SK-N-SH treated with all-trans-retinoic acid at 6 μM for 48 hours (cell line): ENCODE measurements at regions not wholly inside any gene's neighbourhood (a gene's known extent, or its start where the extent isn't known, plus 50 kb on each side); places are given as distances from the start of the nearest gene placed in this dataset.

Experiments
- ATAC-seq: fragments of 200-7000 bp; cut with Tn5 transposase; 3 replicates; pipeline ENCODE4 v1.9.1; 2020; ENCODE audit warnings: mild to moderate bottlenecking, moderate library complexity
- ARNTL ChIP-seq: fragments of 450-650 bp; formaldehyde crosslinking; IDR thresholded peaks from 2 replicates; pipeline ENCODE4 v1.5.0; 2020; ENCODE audit warnings: low read depth, mild to moderate bottlenecking, moderate library complexity, borderline replicate concordance
- BACH2 ChIP-seq: fragments of 250-450 bp; sonication (Bioruptor Pico); IDR thresholded peaks from 2 replicates; pipeline ENCODE4 v1.9.0; 2021; ENCODE audit warnings: mild to moderate bottlenecking, borderline replicate concordance
- CREB5 ChIP-seq: fragments of 250-450 bp; sonication (Bioruptor Pico); IDR thresholded peaks from 2 replicates; pipeline ENCODE4 v1.5.1; 2020; ENCODE audit warnings: low read depth, mild to moderate bottlenecking, moderate library complexity
- CSDC2 ChIP-seq: fragments of 250-450 bp; sonication (Bioruptor Pico); IDR thresholded peaks from 2 replicates; pipeline ENCODE4 v1.5.0; 2020; ENCODE audit warnings: mild to moderate bottlenecking, moderate library complexity
- CSRNP3 ChIP-seq: fragments of 250-450 bp; sonication (Bioruptor Pico); IDR thresholded peaks from 2 replicates; pipeline ENCODE4 v1.5.1; 2021; ENCODE audit warnings: mild to moderate bottlenecking, moderate library complexity
- ESRRG ChIP-seq: fragments of 250-450 bp; sonication (Bioruptor Pico); IDR thresholded peaks from 2 replicates; pipeline ENCODE4 v1.6.1; 2021; ENCODE audit warnings: mild to moderate bottlenecking
- ISL1 ChIP-seq: fragments of 250-450 bp; sonication (Bioruptor Pico); IDR thresholded peaks from 2 replicates; pipeline ENCODE4 v2.1.2; 2022; ENCODE audit warnings: mild to moderate bottlenecking, moderate library complexity
- OSR1 ChIP-seq: fragments of 250-450 bp; sonication (Bioruptor Pico); IDR thresholded peaks from 2 replicates; pipeline ENCODE4 v1.8.0; 2022; ENCODE audit warnings: moderate library complexity, mild to moderate bottlenecking, inconsistent platforms
- PATZ1 ChIP-seq: fragments of 250-450 bp; sonication (Bioruptor Pico); IDR thresholded peaks from 2 replicates; pipeline ENCODE4 v1.8.0; 2020; ENCODE audit warnings: mild to moderate bottlenecking, moderate library complexity, borderline replicate concordance
- POU6F1 ChIP-seq: fragments of 250-450 bp; sonication (Bioruptor Pico); IDR thresholded peaks from 2 replicates; pipeline ENCODE4 v1.8.0; 2021; ENCODE audit warnings: low read depth, mild to moderate bottlenecking, moderate library complexity, borderline replicate concordance
- PPARA ChIP-seq: fragments of 250-450 bp; sonication (Bioruptor Pico); IDR thresholded peaks from 2 replicates; pipeline ENCODE4 v1.5.0; 2020; ENCODE audit warnings: mild to moderate bottlenecking, borderline replicate concordance
- RARB ChIP-seq: fragments of 250-450 bp; sonication (Bioruptor Pico); IDR thresholded peaks from 2 replicates; pipeline ENCODE4 v1.8.0; 2021; ENCODE audit warnings: mild to moderate bottlenecking, moderate library complexity
- SNAI2 ChIP-seq: fragments of 250-450 bp; sonication (Bioruptor Pico); IDR thresholded peaks from 2 replicates; pipeline ENCODE4 v1.5.0; 2020; ENCODE audit warnings: mild to moderate bottlenecking, moderate library complexity
- TCF4 ChIP-seq: fragments of 250-450 bp; sonication (Bioruptor Pico); IDR thresholded peaks from 2 replicates; pipeline ENCODE4 v1.8.0; 2021; ENCODE audit warnings: mild to moderate bottlenecking, moderate library complexity, borderline replicate concordance
- TOX ChIP-seq: fragments of 250-450 bp; sonication (Bioruptor Pico); IDR thresholded peaks from 2 replicates; pipeline ENCODE4 v1.8.0; 2021; ENCODE audit warnings: mild to moderate bottlenecking, moderate library complexity, borderline replicate concordance
- TSHZ2 ChIP-seq: fragments of 250-450 bp; sonication (Bioruptor Pico); IDR thresholded peaks from 2 replicates; pipeline ENCODE4 v1.5.0; 2020; ENCODE audit warnings: mild to moderate bottlenecking, moderate library complexity
- ZC3H10 ChIP-seq: fragments of 250-450 bp; sonication (Bioruptor Pico); IDR thresholded peaks from 2 replicates; pipeline ENCODE4 v1.5.1; 2021; ENCODE audit warnings: mild to moderate bottlenecking, moderate library complexity
- ZFP3 ChIP-seq: fragments of 250-450 bp; sonication (Bioruptor Pico); IDR thresholded peaks from 2 replicates; pipeline ENCODE4 v1.5.0; 2020; ENCODE audit warnings: mild to moderate bottlenecking, moderate library complexity
- ZFP30 ChIP-seq: fragments of 450-650 bp; formaldehyde crosslinking; IDR thresholded peaks from 2 replicates; pipeline ENCODE4 v1.5.0; 2022; ENCODE audit warnings: mild to moderate bottlenecking, moderate library complexity
- ZNF565 ChIP-seq: fragments of 450-650 bp; formaldehyde crosslinking; conservative IDR thresholded peaks from 2 replicates; pipeline ENCODE4 v1.5.0; 2020; ENCODE audit warnings: low read depth, mild to moderate bottlenecking, moderate library complexity
- ZNF70 ChIP-seq: fragments of 450-650 bp; formaldehyde crosslinking; IDR thresholded peaks from 2 replicates; pipeline ENCODE4 v1.5.0; 2020; ENCODE audit warnings: mild to moderate bottlenecking, moderate library complexity
- ZNF8 ChIP-seq: fragments of 450-650 bp; formaldehyde crosslinking; IDR thresholded peaks from 2 replicates; pipeline ENCODE4 v1.5.0; 2020; ENCODE audit warnings: mild to moderate bottlenecking, moderate library complexity

GRCh38 chr3:124483915-124484470 lies 246.3 kb upstream of the UMPS start (continued):
- no peak for TF ChIP-seq BACH2
- no peak for TF ChIP-seq SNAI2 (CRISPR knock-in tag)
- no peak for TF ChIP-seq TCF4 (CRISPR knock-in tag)

- TF ChIP-seq TCF4 (CRISPR knock-in tag) = no peak
- TF ChIP-seq BACH2 = no peak
- no peak for TF ChIP-seq CSDC2 (CRISPR knock-in tag)
- TF ChIP-seq ZNF565 (CRISPR knock-in tag) = no peak
- TF ChIP-seq ZNF70 (CRISPR knock-in tag) = no peak
- no peak for TF ChIP-seq PATZ1
- no peak for TF ChIP-seq CREB5 (CRISPR knock-in tag)
- no peak for TF ChIP-seq PPARA (CRISPR knock-in tag)
- no peak for TF ChIP-seq ESRRG (CRISPR knock-in tag)
- TF ChIP-seq ZFP3 (CRISPR knock-in tag) = no peak
- no peak for TF ChIP-seq ARNTL
- TF ChIP-seq TSHZ2 = no peak
- TF ChIP-seq ZC3H10 = no peak
- no peak for TF ChIP-seq OSR1 (CRISPR knock-in tag)
- no peak for TF ChIP-seq ZNF8 (CRISPR knock-in tag)
- TF ChIP-seq ZFP30 (CRISPR knock-in tag) = no peak
- no peak for TF ChIP-seq SNAI2 (CRISPR knock-in tag)
- no peak for TF ChIP-seq POU6F1 (CRISPR knock-in tag)
- TF ChIP-seq TOX (CRISPR knock-in tag) = no peak
- TF ChIP-seq ISL1 (CRISPR knock-in tag) = no peak
- peak; percentile 37; the same call in 1 of the 3 replicates for ATAC-seq
Observed at GRCh38 chr3:124486324-124486723, 243.9 kb upstream of the UMPS start.

- no peak for ATAC-seq
- TF ChIP-seq BACH2 = no peak
- TF ChIP-seq TOX (CRISPR knock-in tag) = no peak
- TF ChIP-seq ZNF8 (CRISPR knock-in tag) = no peak
- no peak for TF ChIP-seq RARB (CRISPR knock-in tag)
- TF ChIP-seq ARNTL = no peak
- TF ChIP-seq POU6F1 (CRISPR knock-in tag) = no peak
- TF ChIP-seq SNAI2 (CRISPR knock-in tag) = no peak
- TF ChIP-seq TSHZ2 = no peak
- TF ChIP-seq ESRRG (CRISPR knock-in tag) = no peak
- TF ChIP-seq ISL1 (CRISPR knock-in tag) = no peak
- TF ChIP-seq CREB5 (CRISPR knock-in tag) = no peak
- TF ChIP-seq ZC3H10 = no peak
- no peak for TF ChIP-seq ZFP3 (CRISPR knock-in tag)
- no peak for TF ChIP-seq TCF4 (CRISPR knock-in tag)
- no peak for TF ChIP-seq CSRNP3 (CRISPR knock-in tag)
Observed at GRCh38 chr3:124489506-124489905, 240.7 kb upstream of the UMPS start.
